T-helper 2 cell treated with Interferon-gamma antibody and Interleukin-4, amounts not matched to agents 5 μg/mL and 100 μg/mL, for 36 hours (primary cell): ENCODE measurements at regions not wholly inside any gene's neighbourhood (a gene's known extent, or its start where the extent isn't known, plus 50 kb on each side); places are given as distances from the start of the nearest gene placed in this dataset.
"Not testable (repeated sequence)": the region's sequence is repeated elsewhere in the genome, so short reads cannot be mapped to it uniquely, and the experiment has no call there.

Experiments used
- DNase-seq: peaks from one replicate; pipeline ENCODE4 v3.0.0; 2021; ENCODE audit warnings: low spot score
- H3K27ac Mint-ChIP-seq: one replicate; pipeline ENCODE4 v1.8.0; 2021; ENCODE audit warnings: mild to moderate bottlenecking, mixed read lengths
- H3K27me3 Mint-ChIP-seq: one replicate; pipeline ENCODE4 v1.8.0; 2021; ENCODE audit warnings: low read depth, mixed read lengths
- H3K36me3 Mint-ChIP-seq: one replicate; pipeline ENCODE4 v1.8.0; 2021; ENCODE audit warnings: low read depth, mixed read lengths
- H3K4me1 Mint-ChIP-seq: one replicate; pipeline ENCODE4 v1.8.0; 2021; ENCODE audit warnings: low read depth, mixed read lengths
- H3K4me3 Mint-ChIP-seq: one replicate; pipeline ENCODE4 v1.8.0; 2022; ENCODE audit warnings: mild to moderate bottlenecking, moderate library complexity, mixed read lengths
- H3K9me3 Mint-ChIP-seq: one replicate; pipeline ENCODE4 v1.8.0; 2021; ENCODE audit warnings: mixed read lengths

DNA sequence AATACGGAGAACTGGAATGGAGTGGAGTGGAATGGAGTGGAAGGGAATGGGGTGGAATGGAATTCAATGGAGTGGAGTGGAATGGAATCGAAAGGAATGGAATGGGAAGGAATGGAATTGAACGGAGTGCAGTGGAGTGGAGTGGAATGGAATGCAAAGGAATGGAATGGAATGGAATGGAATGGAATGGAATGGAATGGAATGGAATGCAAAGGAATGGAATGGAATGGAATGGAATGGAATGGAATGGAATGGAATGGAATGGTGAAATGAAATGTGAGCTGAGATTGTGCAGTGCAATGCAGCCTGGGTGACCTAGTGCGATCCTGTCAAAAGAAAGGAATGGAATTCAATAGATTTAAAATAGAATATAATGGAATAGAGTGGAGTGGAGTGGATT is 357.3 kb upstream of the WSB1 start:
- H3K27me3 Mint-ChIP-seq, H3K27ac Mint-ChIP-seq, H3K4me1 Mint-ChIP-seq, H3K9me3 Mint-ChIP-seq, DNase-seq, H3K4me3 Mint-ChIP-seq, H3K36me3 Mint-ChIP-seq: not testable (repeated sequence)

DNA sequence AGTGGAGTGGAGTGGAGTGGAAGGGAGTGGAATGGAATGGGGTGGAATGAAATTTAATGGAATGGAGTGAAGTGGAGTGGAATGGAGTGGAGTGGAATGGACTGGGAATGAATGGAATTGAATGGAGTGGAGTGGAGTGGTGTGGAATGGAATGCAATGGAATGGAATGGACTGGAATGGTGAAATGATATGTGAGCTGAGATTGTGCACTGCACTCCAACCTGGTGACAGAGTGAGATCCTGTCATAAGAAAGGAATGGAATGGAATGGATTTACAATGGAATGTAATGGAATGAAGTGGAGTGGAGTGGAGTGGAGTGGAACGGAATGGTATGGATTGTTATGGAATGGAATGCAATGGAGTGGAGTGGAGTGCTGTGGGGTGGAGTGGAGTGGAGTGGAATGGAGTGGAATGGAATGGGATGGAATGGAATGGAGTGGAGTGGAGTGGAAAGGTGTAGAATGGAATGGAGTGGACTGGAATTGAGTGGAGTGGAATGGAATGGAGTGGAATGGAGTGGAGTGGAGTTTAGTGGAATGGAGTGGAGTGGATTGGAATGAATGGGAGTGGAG is 356.1 kb upstream of the WSB1 start:
- not testable (repeated sequence) for H3K27ac Mint-ChIP-seq, H3K9me3 Mint-ChIP-seq, H3K4me3 Mint-ChIP-seq, H3K4me1 Mint-ChIP-seq, DNase-seq, H3K36me3 Mint-ChIP-seq, H3K27me3 Mint-ChIP-seq

DNA sequence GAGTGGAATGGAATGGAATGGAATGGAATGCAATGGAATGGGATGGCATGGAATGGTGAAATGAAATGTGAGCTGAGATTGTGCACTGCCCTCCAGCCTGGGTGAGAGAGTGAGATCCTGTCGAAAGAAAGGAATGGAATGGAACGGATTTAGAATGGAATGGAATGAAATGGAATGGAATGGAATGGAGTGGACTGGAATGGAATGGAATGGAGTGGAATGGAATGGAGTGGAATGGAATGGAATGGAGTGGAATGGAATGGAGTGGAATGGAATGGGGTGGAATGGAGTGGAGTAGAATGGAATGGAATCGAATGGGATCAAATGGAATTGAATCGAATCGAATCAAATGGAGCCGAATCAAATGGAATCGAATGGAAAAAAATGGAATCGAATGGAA is 354.2 kb upstream of the WSB1 start:
- not testable (repeated sequence) for H3K27me3 Mint-ChIP-seq, DNase-seq, H3K4me1 Mint-ChIP-seq, H3K4me3 Mint-ChIP-seq, H3K36me3 Mint-ChIP-seq, H3K27ac Mint-ChIP-seq, H3K9me3 Mint-ChIP-seq

DNA sequence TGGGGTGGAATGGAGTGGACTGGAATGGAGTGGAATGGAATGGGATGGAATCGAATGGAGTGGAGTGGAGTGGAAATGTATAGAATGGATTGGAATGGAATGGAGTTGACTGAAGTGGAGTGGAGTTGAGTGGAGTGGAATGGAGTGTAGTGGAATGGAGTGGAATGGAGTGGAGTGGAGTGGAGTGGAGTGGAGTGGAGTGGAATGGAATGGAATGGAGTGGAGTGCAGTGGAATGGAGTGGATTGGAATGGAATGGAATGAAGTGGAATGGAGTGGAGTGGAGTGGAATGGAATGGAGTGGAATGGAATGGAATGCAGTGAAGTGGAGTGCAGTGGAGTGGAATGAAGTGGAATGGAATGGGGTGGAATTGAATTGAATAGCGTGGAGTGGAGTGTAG is 353.3 kb upstream of the WSB1 start:
- H3K9me3 Mint-ChIP-seq = peaks cover 11% of the 10 kb centered on the region
- H3K36me3 Mint-ChIP-seq, H3K27me3 Mint-ChIP-seq, H3K27ac Mint-ChIP-seq, DNase-seq, H3K4me3 Mint-ChIP-seq, H3K4me1 Mint-ChIP-seq: not testable (repeated sequence)

DNA sequence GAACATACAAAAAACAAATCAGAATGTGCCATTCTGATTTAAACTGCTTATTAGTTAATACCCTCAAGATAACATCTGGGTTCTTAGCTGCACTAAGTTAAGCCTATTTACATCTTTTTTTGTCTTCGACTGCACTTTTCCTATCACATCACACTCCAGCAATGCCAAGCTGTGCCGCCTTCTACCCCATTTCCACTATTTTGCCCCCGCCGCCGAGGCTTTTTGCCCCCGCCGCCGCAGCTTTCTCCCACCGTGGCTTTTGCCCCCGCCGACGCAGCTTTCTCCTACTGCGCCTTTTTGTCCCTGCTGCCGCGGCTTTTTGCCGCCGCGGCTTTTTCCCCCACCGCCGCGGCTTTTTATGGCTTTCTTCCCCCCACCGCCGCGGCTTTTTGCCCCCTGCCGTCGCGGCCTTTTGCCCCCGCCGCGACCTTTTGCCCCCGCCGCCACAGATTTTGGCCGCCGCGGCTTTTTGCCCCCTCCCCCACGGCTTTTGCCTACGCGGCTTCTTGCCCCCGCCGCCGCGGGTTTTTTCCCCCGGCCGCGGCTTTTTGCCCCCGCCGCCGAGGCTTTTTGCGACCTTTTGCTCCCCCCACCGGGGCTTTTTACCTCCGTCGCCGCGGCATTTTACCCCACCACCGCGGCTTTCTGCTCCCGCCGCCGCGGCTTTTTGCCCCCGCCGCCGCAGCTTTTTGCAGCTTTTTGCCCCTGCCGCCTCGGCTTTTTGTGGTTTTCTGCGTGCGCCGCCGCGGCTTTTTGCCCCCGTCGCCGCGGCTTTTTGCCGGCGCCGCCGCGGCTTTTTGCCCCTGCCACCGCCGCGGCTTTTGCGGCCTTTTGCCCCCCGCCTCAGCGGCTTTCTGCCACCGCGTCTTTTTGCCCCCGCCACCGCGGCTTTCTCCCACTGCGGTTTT is 331.4 kb upstream of the WSB1 start:
- DNase-seq = no peak
- peaks cover 9% of the 10 kb centered on the region for H3K27me3 Mint-ChIP-seq
- no peak overlapping the region for H3K4me3 Mint-ChIP-seq
- H3K4me1 Mint-ChIP-seq = no peaks in the 10 kb centered on the region
- no peak overlapping the region for H3K27ac Mint-ChIP-seq
- H3K36me3 Mint-ChIP-seq = no peaks in the 10 kb centered on the region
- H3K9me3 Mint-ChIP-seq = peaks cover 9% of the 10 kb centered on the region

DNA sequence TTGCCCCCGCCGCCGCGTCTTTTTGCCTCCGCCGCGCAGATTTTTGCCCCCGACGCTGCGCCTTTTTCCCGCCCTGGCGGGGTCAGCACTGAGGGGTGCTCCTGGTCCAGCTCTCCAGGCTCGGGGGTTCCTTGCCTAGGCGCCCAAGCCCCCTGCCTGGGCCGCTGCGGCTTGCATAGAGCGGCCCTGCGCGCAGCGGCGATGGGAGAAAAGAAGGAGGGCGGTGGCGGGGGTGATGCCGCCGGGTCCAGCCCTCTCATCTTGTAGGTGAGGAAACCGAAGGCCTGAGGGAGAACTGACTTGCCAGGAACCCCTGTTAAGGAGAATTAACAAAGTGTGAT is 330.8 kb upstream of the WSB1 start:
- H3K27ac Mint-ChIP-seq = no peak overlapping the region
- H3K9me3 Mint-ChIP-seq = peaks cover 7% of the 10 kb centered on the region
- no peak for DNase-seq
- H3K27me3 Mint-ChIP-seq = peaks cover 9% of the 10 kb centered on the region
- no peak overlapping the region for H3K4me3 Mint-ChIP-seq
- no peaks in the 10 kb centered on the region for H3K36me3 Mint-ChIP-seq
- H3K4me1 Mint-ChIP-seq = no peaks in the 10 kb centered on the region

DNA sequence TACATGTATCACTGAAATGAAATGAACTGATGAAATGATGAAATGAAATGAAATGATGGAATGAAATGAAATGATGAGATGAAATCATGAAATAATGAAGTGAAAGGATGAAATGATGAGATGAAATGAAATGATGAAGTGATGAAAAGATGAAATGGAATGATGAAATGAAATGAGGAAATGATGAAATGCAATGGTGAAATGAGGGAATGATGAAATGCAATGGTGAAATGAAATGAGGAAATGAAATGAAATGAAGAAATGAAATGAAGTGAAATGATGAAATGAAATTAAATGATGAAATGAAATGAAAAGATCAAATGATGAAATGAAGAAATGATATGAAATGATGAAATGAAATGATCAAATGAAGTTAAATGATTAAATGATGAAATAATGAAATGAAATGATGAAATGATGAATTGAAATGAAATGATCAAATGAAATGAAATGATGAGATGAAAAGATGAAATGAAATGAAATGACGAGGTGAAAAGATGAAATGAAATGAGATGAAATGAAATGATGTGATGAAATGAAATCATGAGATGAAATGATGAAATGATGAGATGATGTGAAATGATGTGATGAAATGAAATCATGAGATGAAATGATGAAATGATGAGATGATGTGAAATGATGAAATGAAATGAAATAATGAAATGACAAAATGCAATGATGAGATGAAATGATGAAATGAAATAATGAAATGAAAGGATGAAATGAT is 327.9 kb upstream of the WSB1 start:
- H3K4me1 Mint-ChIP-seq, H3K27ac Mint-ChIP-seq, H3K4me3 Mint-ChIP-seq, H3K27me3 Mint-ChIP-seq, DNase-seq, H3K36me3 Mint-ChIP-seq: not testable (repeated sequence)
- peaks cover 13% of the 10 kb centered on the region for H3K9me3 Mint-ChIP-seq

DNA sequence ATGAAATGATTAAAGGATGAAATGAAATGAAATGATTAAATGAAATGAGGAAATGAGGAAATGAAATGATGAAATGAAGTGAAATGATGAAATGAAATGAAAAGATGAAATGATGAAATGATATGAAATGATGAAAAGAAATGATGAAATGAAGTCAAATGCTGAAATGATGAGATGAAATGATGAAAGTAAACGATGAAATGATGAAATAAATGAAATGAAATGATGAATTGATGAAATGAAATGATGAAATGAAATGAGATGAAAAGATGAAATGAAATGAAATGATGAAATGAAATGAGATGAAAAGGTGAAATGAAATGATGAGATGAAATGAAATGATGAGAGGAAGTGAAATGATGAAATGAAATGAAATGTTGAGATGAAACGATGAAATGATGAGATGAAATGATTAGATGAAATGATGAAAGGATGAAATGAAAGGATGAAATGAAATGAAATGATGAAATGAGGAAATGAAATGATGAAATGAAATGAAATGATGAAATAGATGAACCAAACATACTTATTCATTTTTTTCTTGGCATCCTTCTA is 327.2 kb upstream of the WSB1 start:
- H3K9me3 Mint-ChIP-seq = peaks cover 13% of the 10 kb centered on the region
- H3K27me3 Mint-ChIP-seq, H3K4me1 Mint-ChIP-seq, DNase-seq, H3K4me3 Mint-ChIP-seq, H3K27ac Mint-ChIP-seq, H3K36me3 Mint-ChIP-seq: not testable (repeated sequence)

DNA sequence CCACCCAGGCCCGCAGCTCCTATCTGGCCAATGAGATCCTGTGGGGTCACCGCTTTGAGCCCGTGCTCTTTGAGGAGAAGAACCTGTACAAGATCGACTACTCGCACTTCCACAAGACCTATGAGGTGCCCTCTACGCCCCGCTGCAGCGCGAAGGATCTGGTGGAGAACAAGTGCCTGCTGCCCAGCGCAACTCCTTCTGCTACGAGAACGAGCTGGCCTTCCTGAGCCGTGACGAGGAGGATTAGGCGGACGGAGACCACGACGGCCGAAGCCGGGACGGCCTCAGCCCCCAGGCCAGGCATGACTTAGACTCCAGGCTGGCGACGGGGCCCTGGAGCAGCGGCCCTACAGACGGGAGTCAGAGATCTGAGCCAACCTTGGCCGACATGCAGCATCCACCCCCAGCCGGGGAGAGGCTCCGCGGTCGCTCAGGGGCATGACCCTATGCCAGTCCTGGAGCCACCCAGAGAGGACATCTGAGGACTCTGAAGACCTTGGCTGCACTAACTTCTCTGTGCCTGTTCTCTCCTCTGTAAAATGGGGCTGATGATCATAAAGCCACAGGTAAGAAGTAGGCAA is 312.0 kb upstream of the WSB1 start:
- not testable (repeated sequence) for H3K36me3 Mint-ChIP-seq, H3K4me1 Mint-ChIP-seq, H3K27me3 Mint-ChIP-seq, H3K27ac Mint-ChIP-seq, H3K4me3 Mint-ChIP-seq, DNase-seq
- peaks cover 33% of the 10 kb centered on the region for H3K9me3 Mint-ChIP-seq

DNA sequence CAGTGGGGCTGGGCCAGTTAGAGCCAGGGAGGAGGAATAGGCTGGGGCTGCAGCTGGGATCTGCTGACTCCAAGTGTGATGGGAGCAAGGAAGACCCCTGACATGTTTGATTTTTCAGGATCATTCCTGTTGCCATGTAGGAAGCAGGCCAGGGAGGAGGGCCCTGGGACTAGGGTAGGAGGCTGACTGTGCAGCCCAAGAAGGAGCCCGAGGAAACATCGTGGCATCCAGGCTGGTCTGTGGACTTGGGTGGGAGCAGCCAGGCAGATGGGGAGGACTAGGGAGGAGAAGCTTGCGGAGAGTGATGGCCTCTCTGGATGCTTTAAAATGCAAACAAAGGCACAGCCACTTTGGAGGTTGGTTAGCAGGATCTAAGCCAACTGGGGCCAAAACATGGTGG is 311.4 kb upstream of the WSB1 start:
- H3K4me3 Mint-ChIP-seq, H3K27me3 Mint-ChIP-seq, H3K4me1 Mint-ChIP-seq: not testable (repeated sequence)

DNA sequence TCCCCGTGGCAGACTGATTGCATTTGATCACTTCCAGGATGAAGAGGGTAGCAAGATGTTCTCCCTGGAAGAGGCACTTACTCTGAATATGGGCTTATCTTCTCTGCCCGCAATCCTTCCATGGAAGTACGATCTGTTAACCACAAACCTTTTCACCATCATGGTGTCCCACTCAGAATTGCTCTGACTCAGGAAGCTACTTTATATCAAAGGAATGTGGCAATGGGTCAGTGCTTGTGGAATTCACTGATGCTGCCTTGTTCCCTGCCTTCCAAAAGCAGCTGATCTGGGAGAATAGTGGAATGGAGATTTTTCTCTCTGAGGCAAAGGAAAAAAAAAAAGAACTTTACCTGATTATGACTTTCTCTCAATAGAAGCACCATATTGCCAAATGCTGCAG is 306.1 kb upstream of the WSB1 start:
- H3K36me3 Mint-ChIP-seq, DNase-seq, H3K27me3 Mint-ChIP-seq, H3K27ac Mint-ChIP-seq, H3K4me1 Mint-ChIP-seq, H3K4me3 Mint-ChIP-seq: not testable (repeated sequence)
- peaks cover 25% of the 10 kb centered on the region for H3K9me3 Mint-ChIP-seq

More for the DNA sequence above, 311.4 kb upstream of the WSB1 start:
- H3K9me3 Mint-ChIP-seq = peaks cover 34% of the 10 kb centered on the region
- not testable (repeated sequence) for DNase-seq, H3K27ac Mint-ChIP-seq, H3K36me3 Mint-ChIP-seq

DNA sequence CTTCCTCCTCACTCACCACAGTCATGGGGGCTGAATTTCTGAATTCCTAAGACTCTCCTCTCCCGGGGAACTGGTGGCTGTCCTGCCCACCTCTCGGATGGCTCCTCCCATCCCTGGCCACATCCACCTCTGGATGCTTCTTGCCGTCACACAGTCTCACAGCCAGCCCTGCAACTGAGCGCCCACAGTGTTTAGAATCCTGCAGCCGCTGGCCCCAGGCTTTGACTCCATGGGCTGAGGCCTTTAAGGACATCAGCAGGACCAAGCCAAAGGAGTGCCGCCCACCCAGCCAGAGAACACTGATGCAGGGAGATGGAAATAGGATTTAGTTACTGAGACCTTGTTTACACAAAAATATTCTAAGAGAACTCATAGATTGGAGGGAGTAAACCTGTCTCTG is 299.3 kb upstream of the WSB1 start:
- not testable (repeated sequence) for H3K27me3 Mint-ChIP-seq, H3K4me1 Mint-ChIP-seq, H3K27ac Mint-ChIP-seq, H3K36me3 Mint-ChIP-seq, DNase-seq, H3K4me3 Mint-ChIP-seq
- H3K9me3 Mint-ChIP-seq = peaks cover 18% of the 10 kb centered on the region

DNA sequence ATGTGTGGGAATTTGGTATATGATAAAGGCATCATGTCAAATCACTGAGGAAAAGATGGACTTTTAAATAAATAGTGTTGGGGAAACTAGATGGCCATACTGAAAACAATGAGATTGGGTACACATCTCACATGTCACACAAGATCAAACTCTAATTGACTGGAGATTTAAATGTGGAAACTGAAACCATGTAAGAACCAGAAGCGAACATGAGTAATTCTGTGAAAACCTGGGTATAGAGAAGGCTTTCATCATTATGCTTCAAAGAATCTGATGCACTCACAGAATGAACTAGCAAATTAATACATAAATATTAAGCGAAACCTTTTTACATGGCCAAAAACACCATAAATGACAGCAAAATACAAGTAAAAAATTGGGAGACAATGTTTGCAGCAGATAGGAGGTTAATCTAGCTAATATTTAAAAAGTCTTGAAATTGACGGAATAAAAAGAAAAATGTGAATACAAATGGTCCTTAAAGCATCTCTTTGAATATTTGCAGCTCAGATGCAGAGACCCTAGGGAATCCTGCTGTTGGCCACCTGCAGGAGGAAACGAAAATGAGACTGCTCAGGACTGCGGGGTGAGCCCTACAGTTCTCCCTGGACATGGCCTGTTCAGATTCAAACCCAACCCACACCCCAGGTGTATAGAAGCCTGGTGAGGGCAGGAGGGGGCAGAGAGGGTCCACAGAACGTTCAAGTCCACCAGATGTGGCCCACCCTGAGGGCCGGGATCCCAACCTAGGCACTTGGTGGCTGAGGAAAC is 297.6 kb upstream of the WSB1 start:
- DNase-seq, H3K36me3 Mint-ChIP-seq, H3K27ac Mint-ChIP-seq, H3K27me3 Mint-ChIP-seq, H3K4me3 Mint-ChIP-seq, H3K4me1 Mint-ChIP-seq: not testable (repeated sequence)
- H3K9me3 Mint-ChIP-seq = peaks cover 18% of the 10 kb centered on the region
